HCT116 (cell line): ENCODE measurements at regions not wholly inside any gene's neighbourhood (a gene's known extent, or its start where the extent isn't known, plus 50 kb on each side); places are given as distances from the start of the nearest gene placed in this dataset.

Source experiments
- ATAC-seq: fragments of 200-7000 bp; cut with Tn5 transposase; 2 replicates; pipeline ENCODE4 v1.9.1; 2020; ENCODE audit warnings: mild to moderate bottlenecking, moderate library complexity
- BruUV-seq: library from RNA; stranded (reverse); fragments of 400-500 nt; replicated peaks from 2 replicates; lab custom pipeline; 2021; lab: Mats Ljungman, UMichigan
- CTCF ChIA-PET: fragments of 300-600 bp; sonication (Branson Sonifier 250); formaldehyde crosslinking; loops from one replicate; lab custom pipeline; 2021; ENCODE audit warnings: antibody characterized with exemption; lab: Charles Lee
- POLR2A ChIA-PET: fragments of 300-600, 350-600 bp; sonication (Branson Sonifier 250); formaldehyde crosslinking; loops from one replicate; lab custom pipeline; 2021; ENCODE audit warnings: antibody characterized with exemption; lab: Charles Lee
- RAD21 ChIA-PET, 2 experiments: fragments of 300-600 bp; sonication (Branson Sonifier 250); formaldehyde crosslinking; loops; one replicate each; lab custom pipeline; 2023; ENCODE audit warnings: low total read pairs in 2 of 2; ENCODE audit not compliant: uncharacterized antibody in 2 of 2, unreplicated experiment in 2 of 2, low non-redundant PET in 1 of 2; lab: Charles Lee
- DNase-seq: peaks from one replicate; pipeline ENCODE4 v3.0.0-alpha.2; 2010; ENCODE audit warnings: low read depth, low spot score
- H2AFZ ChIP-seq: fragments of 200-600 bp; shearing (Covaris generic), sonication (generic); 2 replicates; pipeline ENCODE4 v1.6.1; 2017; ENCODE audit warnings: low read depth, mixed run types, mixed read lengths, antibody characterized with exemption, low read length; ENCODE audit not compliant: poor library complexity, severe bottlenecking
- H3K27ac ChIP-seq: 2 replicates; pipeline ENCODE4 v1.5.1; 2012; ENCODE audit warnings: low read depth, low read length
- H3K27me3 ChIP-seq: fragments of 200-600 bp; sonication (generic); 2 replicates; pipeline ENCODE4 v1.6.1; 2016; ENCODE audit warnings: mixed run types, low read length, mixed read lengths; ENCODE audit not compliant: insufficient read depth
- H3K36me3 ChIP-seq, 2 experiments: fragments of 200-500 bp in 1 of 2; fragments of 200-600 bp in 1 of 2; sonication (Bioruptor generic) in 1 of 2; sonication (generic) in 1 of 2; 2 replicates each; pipeline versions ENCODE4 v1.5.1 to v1.6.1; 2014 to 2016; ENCODE audit warnings: low read length in 2 of 2, inconsistent platforms in 1 of 2, mixed read lengths in 1 of 2, mixed run types in 1 of 2; ENCODE audit not compliant: insufficient read depth in 2 of 2, control insufficient read depth in 1 of 2
- H3K4me1 ChIP-seq, 2 experiments: fragments of 200-600 bp in 1 of 2; sonication (generic) in 1 of 2; 2 replicates each; pipeline versions ENCODE4 v1.5.1 to v1.6.1; 2012 to 2017; ENCODE audit warnings: low read length in 2 of 2, inconsistent platforms in 1 of 2, mild to moderate bottlenecking in 1 of 2, mixed read lengths in 1 of 2, mixed run types in 1 of 2, moderate library complexity in 1 of 2; ENCODE audit not compliant: insufficient read depth in 2 of 2, control insufficient read depth in 1 of 2
- H3K4me2 ChIP-seq: fragments of 200-600 bp; sonication (generic); 2 replicates; pipeline ENCODE4 v1.6.1; 2017; ENCODE audit warnings: mixed run types, low read length, mixed read lengths
- H3K4me3 ChIP-seq, 2 experiments: fragments of 200-600 bp in 1 of 2; sonication (generic) in 1 of 2; replicated peaks in 1 of 2; 2 replicates each; pipeline ENCODE4 v1.5.1; 2011 to 2016; ENCODE audit warnings: low read length in 2 of 2, control low read depth in 1 of 2, low read depth in 1 of 2, mild to moderate bottlenecking in 1 of 2, mixed read lengths in 1 of 2, mixed run types in 1 of 2
- H3K79me2 ChIP-seq: fragments of 200-600 bp; sonication (generic); 2 replicates; pipeline ENCODE4 v1.6.1; 2017; ENCODE audit warnings: mild to moderate bottlenecking, mixed run types, low read length, moderate library complexity, mixed read lengths; ENCODE audit not compliant: insufficient read depth
- H3K9ac ChIP-seq: fragments of 200-600 bp; sonication (generic); 2 replicates; pipeline ENCODE4 v1.6.1; 2016; ENCODE audit warnings: low read length, mixed read lengths
- H3K9me2 ChIP-seq: fragments of 200-600 bp; sonication (generic), shearing (Covaris generic); 2 replicates; pipeline ENCODE4 v1.6.1; 2017; ENCODE audit warnings: mixed run types, mild to moderate bottlenecking, moderate library complexity; ENCODE audit not compliant: insufficient read depth
- H3K9me3 ChIP-seq, 2 experiments: fragments of 200-500 bp in 1 of 2; fragments of 200-600 bp in 1 of 2; sonication (Bioruptor generic) in 1 of 2; sonication (generic) in 1 of 2; 2 replicates each; pipeline ENCODE4 v1.6.1; 2014 to 2017; ENCODE audit warnings: low read length in 2 of 2, mixed read lengths in 2 of 2, inconsistent platforms in 1 of 2, low read depth in 1 of 2, mild to moderate bottlenecking in 1 of 2, mixed run types in 1 of 2, moderate library complexity in 1 of 2; ENCODE audit not compliant: control insufficient read depth in 1 of 2, insufficient read depth in 1 of 2
- H4K20me1 ChIP-seq: fragments of 200-600 bp; sonication (generic), shearing (Covaris generic); 2 replicates; pipeline ENCODE4 v1.6.1; 2017; ENCODE audit warnings: mixed run types, mild to moderate bottlenecking, moderate library complexity; ENCODE audit not compliant: insufficient read depth
- ATF3 ChIP-seq: IDR thresholded peaks from 2 replicates; pipeline ENCODE4 v1.6.1; 2012
- CBX3 ChIP-seq: IDR thresholded peaks from 2 replicates; pipeline ENCODE4 v1.6.1; 2012; ENCODE audit warnings: low read depth
- CEBPB ChIP-seq: IDR thresholded peaks from 2 replicates; pipeline ENCODE4 v1.6.1; 2012; ENCODE audit warnings: low read depth
- CTCF ChIP-seq, 3 experiments: fragments of 200-600 bp in 1 of 3; sonication (generic) in 1 of 3; IDR thresholded peaks in 2 of 3; conservative IDR thresholded peaks in 1 of 3; 2 replicates each; pipeline ENCODE4 v1.5.1; 2012 to 2017; ENCODE audit warnings: low read depth in 2 of 3, low read length in 2 of 3, antibody characterized with exemption in 1 of 3, borderline replicate concordance in 1 of 3, control low read depth in 1 of 3, mild to moderate bottlenecking in 1 of 3, mixed read lengths in 1 of 3, mixed run types in 1 of 3, moderate library complexity in 1 of 3; ENCODE audit not compliant: insufficient read depth in 1 of 3
- EGR1 ChIP-seq: IDR thresholded peaks from 2 replicates; pipeline ENCODE4 v1.6.1; 2012; ENCODE audit warnings: low read depth
- ELF1 ChIP-seq: IDR thresholded peaks from 2 replicates; pipeline ENCODE4 v1.6.1; 2012; ENCODE audit warnings: low read depth, borderline replicate concordance
- EZH2 ChIP-seq: fragments of 200-600 bp; sonication (generic); IDR thresholded peaks from 2 replicates; pipeline ENCODE4 v1.6.1; 2017; ENCODE audit warnings: antibody characterized with exemption, mixed run types
- EZH2phosphoT487 ChIP-seq: fragments of 200-600 bp; IDR thresholded peaks from 2 replicates; pipeline ENCODE4 v1.6.1; 2018; ENCODE audit warnings: antibody characterized with exemption, borderline replicate concordance
- FOSL1 ChIP-seq: IDR thresholded peaks from 2 replicates; pipeline ENCODE4 v1.6.1; 2012; ENCODE audit warnings: low read depth
- JUND ChIP-seq: IDR thresholded peaks from 2 replicates; pipeline ENCODE4 v1.6.1; 2012
- MAX ChIP-seq: IDR thresholded peaks from 2 replicates; pipeline ENCODE4 v1.6.1; 2012
- POLR2A ChIP-seq: IDR thresholded peaks from 2 replicates; pipeline ENCODE4 v1.7.0; 2011; ENCODE audit warnings: borderline replicate concordance; ENCODE audit not compliant: insufficient read depth, insufficient read length; ENCODE audit errors: extremely low read depth
- POLR2AphosphoS5 ChIP-seq: IDR thresholded peaks from 2 replicates; pipeline ENCODE4 v1.6.1; 2011; ENCODE audit warnings: mild to moderate bottlenecking, low read depth, low read length, moderate library complexity
- RAD21 ChIP-seq: IDR thresholded peaks from 2 replicates; pipeline ENCODE4 v1.6.1; 2012; ENCODE audit warnings: low read depth, mild to moderate bottlenecking
- REST ChIP-seq: IDR thresholded peaks from 2 replicates; pipeline ENCODE4 v1.6.1; 2012; ENCODE audit warnings: low read depth
- SRF ChIP-seq: IDR thresholded peaks from 2 replicates; pipeline ENCODE4 v1.6.1; 2012; ENCODE audit warnings: low read depth
- TCF7L2 ChIP-seq: IDR thresholded peaks from 2 replicates; pipeline ENCODE4 v1.7.0; 2011; ENCODE audit warnings: borderline replicate concordance, inconsistent platforms; ENCODE audit not compliant: insufficient read depth, insufficient read length; ENCODE audit errors: extremely low read depth
- YY1 ChIP-seq: IDR thresholded peaks from 2 replicates; pipeline ENCODE4 v1.6.1; 2011; ENCODE audit warnings: low read length, low read depth, moderate library complexity, mild to moderate bottlenecking; ENCODE audit not compliant: insufficient replicate concordance; ENCODE audit errors: extremely low read depth
- ZNF274 ChIP-seq: fragments of 200-500 bp; sonication (Bioruptor generic); IDR thresholded peaks from 2 replicates; pipeline ENCODE4 v1.6.1; 2014; ENCODE audit warnings: mild to moderate bottlenecking, low read depth, low read length, inconsistent platforms
- intact Hi-C: fragments of 100-400 bp; cut with micrococcal nuclease; formaldehyde crosslinking; loops from 2 replicates; pipeline ENCODE4 v1.10.0; 2022

- no peak overlapping the region for H3K27ac ChIP-seq
- CTCF ChIA-PET: no interaction called here
- RAD21 ChIA-PET: no interaction called here
- no peak overlapping the region for H2AFZ ChIP-seq
- no peaks in the 10 kb centered on the region for H3K9me3 ChIP-seq
- H3K4me2 ChIP-seq: no peak overlapping the region
- no peaks in the 10 kb centered on the region for H3K27me3 ChIP-seq
- H3K79me2 ChIP-seq: no peaks in the 10 kb centered on the region
- no peak for ATAC-seq
- H4K20me1 ChIP-seq: no peaks in the 10 kb centered on the region
- H3K4me3 ChIP-seq: no peak overlapping the region
- intact Hi-C loops: no loop called here
- H3K4me1 ChIP-seq: no peaks in the 10 kb centered on the region
- H3K36me3 ChIP-seq: no peaks in the 10 kb centered on the region
- POLR2A ChIA-PET: no interaction called here
- no TSS peak for BruUV-seq
- no peak for DNase-seq
- H3K9me2 ChIP-seq: no peaks in the 10 kb centered on the region
- no peak overlapping the region for H3K9ac ChIP-seq
- TF ChIP-seq SRF: no peak
- TF ChIP-seq POLR2AphosphoS5: no peak
- no peak for TF ChIP-seq TCF7L2
- TF ChIP-seq REST: no peak
- TF ChIP-seq MAX: no peak
- no peak for TF ChIP-seq YY1
- TF ChIP-seq CBX3: no peak
- no peak for TF ChIP-seq ATF3
- TF ChIP-seq JUND: no peak
- TF ChIP-seq EZH2: no peak
- no peak for TF ChIP-seq EGR1
- TF ChIP-seq CEBPB: no peak
- no peak for TF ChIP-seq CTCF (IDR thresholded peaks at IDR 0.05 in 2 of 3, conservative IDR thresholded peaks at IDR 0.05 in 1 of 3; ENCODE audit: borderline replicate concordance in 1 of 3, insufficient read depth in 1 of 3, low read depth in 2 of 3, low read length in 2 of 3)
- no peak for TF ChIP-seq RAD21
- TF ChIP-seq EZH2phosphoT487: no peak
- no peak for TF ChIP-seq POLR2A
- TF ChIP-seq FOSL1: no peak
- no peak for TF ChIP-seq ELF1
- TF ChIP-seq ZNF274: no peak
Observed at GRCh38 chr3:117660941-117661817, 951.6 kb downstream of the TUSC7 start.
